Thoracic aorta (tissue), 2 donors: ENCODE measurements at regions not wholly inside any gene's neighbourhood (a gene's known extent, or its start where the extent isn't known, plus 50 kb on each side); places are given as distances from the start of the nearest gene placed in this dataset.

Experiments
- ATAC-seq: fragments of 150-250 bp; one replicate; pipeline ENCODE4 v1.8.0; 2017; ENCODE audit warnings: low read depth; ENCODE audit not compliant: insufficient number of reproducible peaks, low FRiP score
- DNase-seq: peaks from one replicate; pipeline ENCODE4 v3.0.0-alpha.2; 2020; ENCODE audit warnings: low spot score
- H3K27ac ChIP-seq, 2 donors: fragments of 200-600 bp; sonication (generic); 1 replicate in 1 of 2; 2 replicates in 1 of 2; pipeline ENCODE4 v1.5.1; 2016; ENCODE audit warnings: mild to moderate bottlenecking in 2 of 2, moderate library complexity in 2 of 2
- H3K27me3 ChIP-seq: fragments of 200-600 bp; sonication (generic); replicated peaks from 2 replicates; pipeline ENCODE4 v1.6.0; 2016; ENCODE audit warnings: mild to moderate bottlenecking; ENCODE audit not compliant: insufficient read depth
- H3K36me3 ChIP-seq: fragments of 200-600 bp; sonication (generic); one replicate; pipeline ENCODE4 v1.5.1; 2016
- H3K4me1 ChIP-seq, 2 donors: fragments of 200-600 bp; sonication (generic); 1 replicate in 1 of 2; 2 replicates in 1 of 2; pipeline versions ENCODE4 v1.5.1 to v1.6.0; 2016; ENCODE audit warnings: low read depth in 2 of 2, mild to moderate bottlenecking in 1 of 2; ENCODE audit not compliant: control insufficient read depth in 1 of 2
- H3K4me3 ChIP-seq: fragments of 200-600 bp; sonication (generic); 2 replicates; pipeline ENCODE4 v1.5.1; 2016; ENCODE audit warnings: mild to moderate bottlenecking
- H3K9me3 ChIP-seq: fragments of 200-600 bp; sonication (generic); 2 replicates; pipeline ENCODE4 v1.5.1; 2016
- CTCF ChIP-seq: fragments of 200-600 bp; sonication (generic); IDR thresholded peaks from one replicate; pipeline ENCODE4 v1.5.1; 2019; ENCODE audit warnings: antibody characterized with exemption

GRCh38 chr6:170091639-170092579, 199.0 kb downstream of the DLL1 start:
- Histone ChIP-seq H3K4me3 (no peak overlapping the region), H3K36me3 (no peaks in the 10 kb centered on the region), H3K4me1 (peaks cover 5 to 28% of the 10 kb centered on the region in 2 donors), H3K9me3 (no peaks in the 10 kb centered on the region), H3K27me3 (no peaks in the 10 kb centered on the region), H3K27ac (no peak overlapping the region)
- no peak for ATAC-seq
- no peak for TF ChIP-seq CTCF
- DNase-seq: no peak

GRCh38 chr6:170091000-170091638, 199.8 kb downstream of the DLL1 start:
- TF ChIP-seq CTCF: no peak
- no peak for ATAC-seq
- DNase-seq: no peak
- H3K27me3 ChIP-seq: no peaks in the 10 kb centered on the region
- H3K9me3 ChIP-seq: no peaks in the 10 kb centered on the region
- no peak overlapping the region for H3K4me3 ChIP-seq
- H3K36me3 ChIP-seq: no peaks in the 10 kb centered on the region
- no peak overlapping the region for H3K27ac ChIP-seq
- H3K4me1 ChIP-seq: peaks cover 10 to 26% of the 10 kb centered on the region in 2 donors

- no peaks in the 10 kb centered on the region for H3K9me3 ChIP-seq
- no peak for TF ChIP-seq CTCF
- H3K36me3 ChIP-seq: no peaks in the 10 kb centered on the region
- no peaks in the 10 kb centered on the region for H3K27me3 ChIP-seq
- H3K27ac ChIP-seq: no peak overlapping the region
- H3K4me1 ChIP-seq: peaks cover 12 to 21% of the 10 kb centered on the region in 2 donors
- DNase-seq (no peak), ATAC-seq (no peak)
- H3K4me3 ChIP-seq: no peak overlapping the region
Observed at GRCh38 chr6:170090561-170090960, 200.3 kb downstream of the DLL1 start.

- no peaks in the 10 kb centered on the region for H3K36me3 ChIP-seq
- no peak for DNase-seq
- TF ChIP-seq CTCF: no peak
- H3K27me3 ChIP-seq: no peaks in the 10 kb centered on the region
- ATAC-seq: no peak
- H3K4me1 ChIP-seq: peaks cover 12 to 18% of the 10 kb centered on the region in 2 donors
- H3K9me3 ChIP-seq: no peaks in the 10 kb centered on the region
- no peak overlapping the region for H3K4me3 ChIP-seq
- no peak overlapping the region for H3K27ac ChIP-seq
Observed at GRCh38 chr6:170089963-170090362, 200.9 kb downstream of the DLL1 start.

- ATAC-seq: no peak
- no peaks in the 10 kb centered on the region for H3K36me3 ChIP-seq
Observed at GRCh38 chr6:170088582-170088955, 202.3 kb downstream of the DLL1 start.

More at GRCh38 chr6:170088582-170088955, 202.3 kb downstream of the DLL1 start:
- Histone ChIP-seq H3K27me3 (no peaks in the 10 kb centered on the region), H3K4me1 (peaks cover 12 to 15% of the 10 kb centered on the region in 2 donors), H3K27ac (no peak overlapping the region), H3K9me3 (no peaks in the 10 kb centered on the region), H3K4me3 (no peak overlapping the region)
- TF ChIP-seq CTCF: no peak
- no peak for DNase-seq
